GM21381 (cell line): ENCODE measurements at regions not wholly inside any gene's neighbourhood (a gene's known extent, or its start where the extent isn't known, plus 50 kb on each side); places are given as distances from the start of the nearest gene placed in this dataset.

Experiments used
- ATAC-seq: cut with Tn5 transposase; IDR thresholded peaks from one replicate; pipeline ENCODE4 v1.9.1; 2021; ENCODE audit warnings: mild to moderate bottlenecking, moderate library complexity; ENCODE audit not compliant: unreplicated experiment

DNA sequence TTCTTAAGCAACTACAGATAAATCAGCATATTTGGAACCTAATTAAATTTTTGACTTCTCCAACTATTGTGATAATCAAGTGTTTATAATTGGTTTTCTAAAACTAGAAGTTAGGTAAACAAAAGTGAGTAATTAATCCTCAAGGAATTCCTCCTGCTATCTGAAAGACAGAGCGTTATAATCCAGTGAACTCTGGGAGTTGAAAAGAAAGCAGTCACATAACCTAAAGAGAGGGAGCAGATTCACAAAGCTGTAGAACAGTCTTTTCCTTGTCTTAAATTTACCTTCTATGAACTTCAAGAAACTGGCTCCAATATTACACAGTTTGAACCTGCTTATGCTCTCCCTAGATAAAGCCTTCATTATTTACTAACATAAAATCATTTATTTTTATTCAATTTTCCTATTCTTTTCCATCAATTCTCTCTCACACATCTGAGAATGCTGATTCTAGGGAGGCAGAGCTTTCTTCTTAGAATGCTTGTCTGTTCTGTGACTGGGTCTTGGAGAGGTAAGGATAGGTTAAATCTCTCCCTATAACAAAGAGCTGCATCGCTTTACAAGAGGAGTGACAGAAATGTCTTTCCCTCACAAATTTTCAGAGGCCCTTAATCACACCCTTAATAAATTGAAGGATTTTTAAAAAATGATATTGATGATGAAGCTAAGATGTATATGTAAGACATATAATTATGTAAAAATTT, 132.8 kb downstream of the TUSC7 start:
- no peak for ATAC-seq

DNA sequence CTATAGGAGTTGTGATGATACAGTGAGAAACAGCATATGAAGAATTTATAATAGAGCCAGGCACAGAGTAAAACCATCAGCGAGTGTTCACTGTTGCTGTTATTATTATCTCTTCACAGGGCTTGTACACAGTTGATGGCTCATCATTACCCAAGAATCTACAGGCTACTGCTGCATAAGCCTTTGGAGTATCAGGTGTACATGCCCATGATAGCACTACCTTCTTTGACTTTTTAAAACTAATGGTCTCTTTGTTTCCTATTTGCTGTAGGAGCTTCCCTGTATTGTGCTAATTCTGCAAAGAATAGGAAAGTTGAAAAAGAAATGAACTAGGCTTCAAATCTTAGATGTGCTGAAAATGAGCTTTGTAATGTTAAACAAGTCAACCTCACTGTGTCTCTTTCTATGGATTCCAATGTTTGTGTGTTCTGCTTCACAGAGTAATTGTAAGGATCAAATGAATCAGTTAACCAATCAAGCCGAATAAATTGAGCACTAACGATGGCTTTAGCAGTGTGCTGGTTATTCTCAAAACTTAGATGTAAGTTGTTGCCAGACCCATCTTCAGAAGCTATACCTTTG, 138.8 kb downstream of the TUSC7 start:
- ATAC-seq: no peak

DNA sequence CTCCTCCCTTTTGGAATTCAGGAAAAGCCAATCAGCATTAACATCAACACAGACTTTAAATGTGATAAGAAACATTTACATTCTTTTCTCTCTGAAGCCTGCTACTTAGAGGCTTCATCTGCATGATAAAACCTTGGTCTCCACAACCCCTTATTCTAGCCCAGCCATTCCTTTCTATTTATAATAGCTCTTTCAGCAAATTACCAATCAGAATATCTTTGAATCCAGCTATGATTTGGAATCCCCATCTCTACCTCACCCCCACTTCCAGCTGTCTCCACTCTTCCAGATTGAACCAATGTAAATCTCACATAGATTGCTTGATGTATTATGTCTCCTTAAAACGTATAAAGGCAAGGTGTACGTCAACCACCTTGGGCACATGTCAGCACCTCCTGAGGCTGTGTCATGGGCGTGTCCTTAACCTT, 139.7 kb downstream of the TUSC7 start:
- no peak for ATAC-seq

DNA sequence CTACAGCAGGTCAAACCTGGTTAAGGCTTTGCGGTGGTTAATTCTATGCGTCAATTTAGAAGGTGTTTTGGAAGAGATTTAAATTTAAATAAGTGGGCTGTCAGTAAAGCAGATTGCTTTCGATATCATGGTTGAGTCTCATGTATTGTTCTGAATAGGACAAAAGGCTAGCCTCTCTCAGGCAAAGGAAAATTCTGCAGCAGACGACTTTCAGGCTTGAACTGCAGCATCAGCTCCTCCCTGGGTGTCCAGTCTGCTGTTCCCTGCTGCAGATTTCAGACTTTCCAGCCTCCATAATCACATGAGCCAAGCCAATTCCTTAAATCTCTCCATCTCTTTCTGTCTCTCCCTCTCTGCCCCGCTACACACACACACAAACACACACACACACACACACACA, 143.2 kb downstream of the TUSC7 start:
- no peak for ATAC-seq

DNA sequence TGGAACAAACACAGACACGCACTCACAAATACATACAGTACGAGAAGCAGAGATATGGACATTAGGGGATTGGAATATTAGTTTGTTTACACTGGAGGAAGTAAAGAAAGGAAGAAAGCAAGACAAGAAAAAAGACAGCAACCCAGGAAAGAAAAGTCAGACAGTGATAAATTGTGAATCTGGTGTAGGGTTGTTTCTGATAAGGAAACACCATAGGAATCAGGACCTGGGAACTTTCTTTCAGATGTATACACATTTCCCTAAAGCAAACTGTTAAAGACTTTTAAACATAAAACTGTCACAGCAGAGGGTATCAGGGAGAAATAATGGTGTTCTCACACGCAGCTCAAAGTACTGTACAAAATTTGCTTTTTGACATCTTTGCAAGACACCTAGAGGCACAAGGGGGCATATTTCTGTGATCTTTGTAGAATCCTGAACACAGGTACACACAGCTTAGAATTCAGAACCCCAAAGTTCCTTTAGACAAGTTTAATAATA, 153.7 kb downstream of the TUSC7 start:
- ATAC-seq: no peak

DNA sequence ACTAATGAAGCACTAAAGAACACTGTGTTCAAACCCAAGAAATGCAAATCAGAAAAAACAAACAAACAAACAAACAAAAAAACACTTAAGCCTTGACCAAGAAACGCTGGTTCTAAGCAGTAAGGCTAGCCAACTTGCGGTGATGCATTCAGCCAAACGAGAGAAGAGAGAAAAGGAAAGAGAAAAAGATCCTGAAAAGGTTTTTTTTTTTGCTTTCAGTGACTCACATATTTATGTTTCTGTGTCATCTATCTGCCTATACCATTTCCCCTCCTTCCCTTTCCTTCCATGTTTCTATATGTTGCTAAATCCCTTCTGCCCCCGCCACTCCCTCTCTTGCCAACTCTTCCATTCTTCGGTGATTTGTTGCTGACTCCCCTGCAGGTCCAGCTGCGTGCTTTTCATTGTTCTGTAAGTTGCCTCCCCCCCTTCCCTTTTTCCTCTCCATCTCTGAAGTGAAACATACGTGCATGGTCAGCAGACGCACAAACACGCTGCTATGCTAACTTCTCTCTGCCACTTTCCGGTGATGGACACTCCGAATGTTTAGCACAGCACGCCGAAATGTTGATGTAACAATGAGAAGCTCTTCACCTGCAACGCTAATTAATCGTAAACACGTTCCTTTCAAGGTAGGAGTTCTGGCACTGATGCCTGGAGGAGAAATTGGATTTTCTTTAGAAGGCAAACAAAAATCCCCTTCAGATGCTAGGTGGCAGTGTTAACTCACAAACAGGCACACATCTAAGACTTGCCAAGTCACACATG, 154.4 kb downstream of the TUSC7 start:
- ATAC-seq: no peak

DNA sequence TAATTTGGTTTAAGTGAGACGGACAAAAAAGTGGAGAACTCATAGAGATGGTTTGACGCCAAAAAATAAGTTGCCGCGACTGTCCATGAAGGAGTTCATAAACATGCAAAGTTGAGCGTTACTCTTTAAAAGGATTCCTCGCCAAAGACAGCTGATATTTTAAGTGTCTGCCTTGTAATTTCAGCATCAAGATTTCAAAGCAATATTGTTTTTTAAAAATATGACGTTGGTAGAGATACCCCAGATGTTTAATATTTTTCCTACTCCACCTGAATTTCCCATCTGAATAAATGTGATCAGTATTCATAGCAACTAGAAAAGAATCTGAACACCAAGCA, 155.0 kb downstream of the TUSC7 start:
- no peak for ATAC-seq

DNA sequence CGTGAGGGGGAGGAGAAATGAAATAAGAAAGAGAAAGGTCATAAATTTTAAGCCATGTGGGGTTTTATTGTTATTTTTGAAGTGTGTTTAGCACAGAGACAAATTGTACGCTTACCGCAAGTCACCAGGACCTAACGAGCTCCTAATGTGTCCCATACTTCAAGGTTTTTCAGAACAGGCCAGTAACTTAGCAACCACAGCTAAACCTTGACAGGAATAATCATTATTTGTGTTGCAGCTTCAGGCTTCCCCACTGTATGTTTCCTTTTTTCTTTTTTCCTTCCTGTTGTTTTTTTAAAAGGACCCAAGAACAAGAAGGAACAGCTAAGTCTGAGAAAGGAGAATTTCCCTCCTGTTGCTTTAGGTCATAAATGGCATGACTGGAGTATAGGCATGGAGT, 160.8 kb downstream of the TUSC7 start:
- ATAC-seq: no peak

DNA sequence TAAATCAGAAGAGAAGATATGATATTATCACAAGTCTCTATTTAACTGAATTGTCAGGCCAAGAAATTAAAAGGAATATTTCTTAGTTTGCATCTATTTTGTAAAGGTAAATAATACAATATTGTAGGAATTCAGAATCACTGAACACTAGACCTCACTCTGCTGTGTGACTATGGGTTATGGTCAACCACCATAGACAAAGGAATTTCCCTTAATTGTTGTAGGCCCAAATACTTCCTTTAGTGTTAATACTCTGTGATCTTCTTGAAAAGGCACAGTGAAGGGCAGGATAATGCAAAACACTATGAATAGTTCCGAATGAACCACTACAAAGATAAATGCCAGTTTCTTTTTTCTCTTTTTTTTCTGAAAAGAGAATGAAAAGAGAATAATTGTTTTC, 162.3 kb downstream of the TUSC7 start:
- no peak for ATAC-seq

DNA sequence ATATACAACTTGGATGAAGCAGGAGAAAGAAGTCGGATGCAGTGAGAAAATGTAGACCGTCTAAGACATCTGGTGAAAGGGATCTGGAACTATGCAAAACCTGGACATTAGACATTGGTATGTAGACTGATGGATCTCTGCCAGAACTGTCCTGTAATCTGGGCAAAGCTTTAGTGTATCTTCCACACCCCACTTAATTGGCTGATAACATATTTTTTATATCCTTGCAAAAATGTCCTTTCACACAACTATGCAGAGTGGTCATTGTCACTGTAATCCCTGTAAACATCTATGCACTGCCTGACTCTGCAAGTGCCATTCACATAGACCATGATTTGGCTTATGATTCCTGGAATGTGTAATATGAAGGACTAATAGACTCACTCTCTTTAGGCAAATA, 163.1 kb downstream of the TUSC7 start:
- ATAC-seq: no peak

DNA sequence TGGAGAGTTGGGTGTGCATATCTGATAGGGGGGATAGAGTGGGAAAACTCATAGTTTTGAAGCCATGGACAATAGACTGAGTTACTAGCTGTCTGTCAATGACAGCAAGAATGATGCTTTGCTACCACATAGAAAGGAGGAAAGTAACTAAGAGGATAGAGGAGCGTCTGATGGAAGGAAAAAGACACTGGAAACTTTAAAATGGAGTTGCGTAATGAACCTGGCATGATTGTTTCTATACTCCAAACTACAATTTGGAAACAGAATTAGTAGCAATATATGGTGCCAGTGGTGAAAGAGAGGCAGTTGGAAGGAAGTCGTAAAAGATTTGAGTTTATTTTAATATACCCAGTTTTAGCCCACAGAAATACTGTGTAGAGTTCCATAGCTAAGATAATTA, 163.6 kb downstream of the TUSC7 start:
- ATAC-seq: no peak

DNA sequence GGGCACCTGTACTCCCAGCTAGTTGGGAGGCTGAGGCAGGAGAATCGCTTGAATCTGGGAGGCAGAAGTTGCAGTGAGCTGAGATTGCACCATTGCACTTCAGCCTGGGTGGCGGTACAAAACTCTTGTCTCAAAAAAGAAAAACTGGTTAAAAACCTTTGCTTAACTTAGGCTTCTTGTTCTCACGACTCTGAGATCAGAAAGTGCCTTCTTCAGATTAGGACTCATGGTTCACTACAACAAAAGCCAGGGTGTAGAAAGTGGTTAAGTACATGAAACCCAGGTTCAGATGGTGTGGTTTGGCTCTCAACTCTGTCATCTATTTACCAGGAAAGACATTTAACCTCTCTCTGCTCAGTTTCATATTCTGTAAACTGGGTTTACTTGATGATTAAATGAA, 168.4 kb downstream of the TUSC7 start:
- peak; percentile 91 for ATAC-seq

DNA sequence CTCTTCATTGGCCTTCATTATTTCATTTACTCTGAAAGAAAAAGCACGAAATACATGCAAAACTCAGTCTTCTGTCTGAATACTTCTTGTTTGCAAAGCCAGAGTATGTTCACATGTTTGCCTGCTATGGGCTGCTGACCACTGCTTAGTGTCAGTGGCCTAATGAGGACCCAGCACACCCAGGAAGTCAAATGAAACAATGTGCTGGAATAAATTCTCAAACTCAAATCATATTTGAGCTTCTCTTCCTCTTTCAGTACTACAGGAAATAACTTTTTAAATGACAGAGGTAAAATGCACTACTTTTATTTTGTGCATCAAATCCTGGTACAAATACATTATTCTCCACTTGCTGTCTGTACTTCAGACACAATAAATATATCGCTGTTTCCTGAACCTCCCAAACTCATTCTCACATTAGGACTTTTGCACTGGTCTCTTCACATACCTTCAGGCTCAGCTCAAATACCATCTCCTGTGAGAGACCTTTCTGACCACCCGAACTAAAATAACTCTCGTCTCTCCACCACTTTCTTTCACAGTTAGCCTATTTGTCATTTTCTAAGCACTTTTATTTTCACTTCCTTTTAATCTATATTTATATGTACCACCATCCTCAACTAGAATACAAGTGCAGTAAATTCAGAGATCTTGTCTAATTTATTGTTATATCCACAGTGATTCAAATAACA, 176.8 kb downstream of the TUSC7 start:
- ATAC-seq: peak; percentile 96

DNA sequence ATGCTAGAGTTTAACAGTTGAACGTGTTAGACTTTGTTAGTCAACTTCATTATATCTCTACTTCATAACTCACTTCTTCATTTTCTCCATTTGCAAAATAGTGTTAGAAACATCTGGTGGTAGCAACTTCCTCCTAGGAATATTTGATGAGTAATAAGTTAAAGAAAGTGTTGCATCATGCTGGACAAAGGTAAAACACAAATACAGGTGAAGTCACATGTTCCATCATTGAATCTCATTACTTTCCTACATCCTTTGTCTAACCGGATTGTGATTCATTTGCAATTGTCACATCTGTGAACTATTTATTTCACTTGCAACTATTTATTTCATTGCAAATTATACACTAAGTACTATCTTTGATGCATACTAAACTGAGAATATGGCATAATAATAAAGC, 186.5 kb downstream of the TUSC7 start:
- ATAC-seq: no peak

DNA sequence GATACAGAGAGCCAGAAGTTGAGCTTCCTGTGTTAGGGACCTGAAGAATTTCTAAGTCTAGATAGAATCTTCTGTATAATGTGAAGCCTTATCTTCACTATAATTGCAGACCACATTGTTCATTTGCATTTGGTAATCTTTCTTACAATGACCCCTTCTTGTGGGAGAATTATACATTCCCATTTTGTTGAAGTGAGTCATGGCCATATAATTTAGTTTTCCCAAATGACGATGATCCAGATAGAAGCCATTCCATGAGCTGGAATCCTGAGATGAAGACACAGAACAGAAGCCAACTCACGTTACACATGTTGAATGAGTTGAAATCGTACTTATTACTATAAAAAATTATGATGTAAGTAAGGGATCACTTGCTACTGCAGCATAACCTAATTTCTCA, 187.8 kb downstream of the TUSC7 start:
- no peak for ATAC-seq

DNA sequence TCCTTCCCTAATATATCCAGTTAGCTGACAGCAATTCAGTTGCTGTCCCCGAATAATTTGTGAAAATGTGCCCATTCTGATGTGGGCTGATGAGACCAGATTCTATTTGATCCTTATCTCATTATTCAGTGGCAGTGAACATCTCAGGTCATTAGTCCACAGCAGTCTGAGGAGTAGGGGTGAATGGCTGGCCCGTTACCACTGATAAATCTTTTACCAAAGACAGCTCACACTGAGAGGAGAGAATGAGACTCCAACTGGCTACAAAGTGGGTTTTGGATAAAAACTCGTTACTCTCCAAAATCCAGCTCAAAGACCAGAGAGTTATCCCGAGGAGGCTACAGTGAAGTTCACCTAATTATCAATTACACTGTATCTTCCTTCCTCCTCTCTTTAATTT, 189.7 kb downstream of the TUSC7 start:
- ATAC-seq: no peak

DNA sequence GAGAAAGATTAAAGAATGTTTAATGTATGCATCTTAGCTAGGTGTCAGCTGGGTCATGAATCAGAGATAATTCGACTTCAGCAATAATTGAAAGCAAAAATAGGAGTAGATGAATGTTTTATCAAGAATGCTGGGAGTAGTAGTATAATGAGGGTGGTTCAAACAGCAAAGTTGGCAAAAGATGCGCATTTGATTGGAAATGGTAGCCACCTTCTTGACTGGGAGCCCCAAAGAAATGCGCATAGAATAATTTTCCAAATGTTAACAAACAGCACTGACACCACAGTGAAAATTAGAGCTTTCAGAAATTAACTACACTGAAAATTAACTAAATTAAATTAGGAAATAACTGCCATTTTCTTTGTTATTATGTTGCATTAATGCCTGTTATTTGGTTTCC, 195.8 kb downstream of the TUSC7 start:
- ATAC-seq: no peak

DNA sequence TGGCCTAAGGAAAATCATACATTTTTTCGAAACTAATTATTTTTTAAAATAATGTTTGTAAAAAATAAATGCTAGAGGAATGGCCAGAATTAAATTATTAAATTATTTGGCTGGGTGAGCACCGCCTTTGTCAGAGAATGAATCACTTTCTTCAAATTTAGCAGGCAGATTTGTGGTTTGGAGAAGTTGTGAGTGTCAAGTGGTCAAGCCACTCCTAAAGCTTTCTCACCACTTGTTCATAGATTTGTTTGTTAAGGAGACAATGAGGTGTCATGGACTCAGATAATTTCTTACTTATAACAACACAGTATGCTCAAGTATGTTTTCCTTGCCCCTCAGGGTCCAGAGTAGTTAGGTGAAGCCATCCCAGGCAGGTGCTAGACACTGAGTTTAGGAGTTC, 196.2 kb downstream of the TUSC7 start:
- ATAC-seq: no peak

DNA sequence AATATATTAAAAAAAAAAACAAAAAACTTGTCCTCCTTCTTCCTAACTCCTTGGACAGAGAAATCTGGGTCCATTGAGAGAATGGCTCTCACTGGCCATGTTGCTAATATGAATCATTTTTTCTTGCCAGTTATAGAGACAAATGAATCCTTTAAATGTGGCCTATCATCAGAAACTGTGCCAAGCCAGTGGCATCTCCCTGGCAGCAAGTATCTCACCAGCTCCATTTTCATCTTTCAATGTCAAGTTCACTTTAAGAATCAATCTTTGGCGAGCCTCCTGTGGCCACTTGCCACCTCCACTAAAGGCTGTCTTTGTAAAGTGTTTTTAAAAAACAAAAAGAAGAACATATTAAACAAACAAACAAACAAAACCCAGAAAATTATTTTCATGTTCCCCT, 202.5 kb downstream of the TUSC7 start:
- no peak for ATAC-seq

DNA sequence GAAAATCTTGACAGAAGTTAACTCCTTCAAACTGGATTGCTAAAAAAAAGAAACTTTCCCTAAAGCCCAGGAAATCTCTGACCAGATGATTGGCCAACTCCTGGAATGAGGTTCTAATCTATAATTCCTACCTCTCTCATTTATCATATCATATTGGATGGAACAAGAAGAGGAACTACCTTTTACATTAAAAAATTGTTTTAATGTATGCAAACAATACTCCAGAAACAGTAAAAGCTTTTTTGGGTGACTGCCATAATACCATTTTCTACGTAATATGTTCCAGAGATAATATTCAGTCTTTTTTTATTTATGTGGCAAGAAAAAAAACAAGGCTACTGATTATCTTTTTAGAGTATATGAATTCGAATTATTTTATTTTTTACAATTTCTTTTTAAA, 204.4 kb downstream of the TUSC7 start:
- ATAC-seq: no peak

DNA sequence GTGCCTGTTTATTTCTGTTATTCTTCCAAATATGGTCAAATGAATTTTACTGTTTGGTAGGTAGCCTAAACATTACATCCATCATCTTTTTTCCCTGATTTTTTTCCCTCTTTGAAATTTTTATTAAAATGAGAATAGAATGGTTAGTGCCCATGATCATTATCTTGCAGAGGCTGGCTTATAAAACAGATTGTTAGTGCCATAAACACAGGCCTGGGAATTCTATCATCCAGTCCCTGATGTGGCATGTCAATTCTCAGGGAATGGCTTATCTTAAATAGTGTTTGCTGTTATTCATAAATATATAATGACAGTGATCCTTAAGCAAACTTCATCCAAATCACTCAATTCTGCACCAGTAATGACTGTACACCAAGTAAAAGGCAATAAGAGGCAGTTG, 207.3 kb downstream of the TUSC7 start:
- ATAC-seq: no peak
